ENCODE measurements at regions not wholly inside any gene's neighbourhood (a gene's known extent, or its start where the extent isn't known, plus 50 kb on each side); places are given as distances from the start of the nearest gene placed in this dataset.

- DNase-seq (ENCODE audit: low read depth), result no peak
These were observed 406.8 kb downstream of the TCERG1L start for GRCh38 chr10:130904676-130905075.

- no peak for DNase-seq (ENCODE audit: low read depth)
These were observed 406.1 kb downstream of the TCERG1L start for GRCh38 chr10:130905386-130905785.

GRCh38 chr10:130905921-130906320, 405.6 kb downstream of the TCERG1L start:
- no peak for DNase-seq (ENCODE audit: low read depth)

GRCh38 chr10:130910848-130911247, 400.7 kb downstream of the TCERG1L start:
- DNase-seq (ENCODE audit: low read depth), result no peak

- no peak for DNase-seq (ENCODE audit: low read depth)
These were observed 397.7 kb downstream of the TCERG1L start for GRCh38 chr10:130913844-130914243.

- no peak for DNase-seq (ENCODE audit: low read depth)
These were observed 397.2 kb downstream of the TCERG1L start for GRCh38 chr10:130914367-130914766.

GRCh38 chr10:130915065-130915464, 396.5 kb downstream of the TCERG1L start:
- DNase-seq (ENCODE audit: low read depth), result no peak

- DNase-seq (ENCODE audit: low read depth), result no peak
These were observed 390.1 kb downstream of the TCERG1L start for GRCh38 chr10:130921461-130921860.

GRCh38 chr10:130921911-130922440, 389.5 kb downstream of the TCERG1L start:
- no peak for DNase-seq (ENCODE audit: low read depth)

- no peak for DNase-seq (ENCODE audit: low read depth)
These were observed 387.9 kb downstream of the TCERG1L start for GRCh38 chr10:130923596-130923995.

- DNase-seq (ENCODE audit: low read depth), result no peak
These were observed 387.2 kb downstream of the TCERG1L start for GRCh38 chr10:130924138-130924819.

- DNase-seq (ENCODE audit: low read depth), result no peak
These were observed 385.1 kb downstream of the TCERG1L start for GRCh38 chr10:130926442-130926841.

- no peak for DNase-seq (ENCODE audit: low read depth)
These were observed 384.4 kb downstream of the TCERG1L start for GRCh38 chr10:130927157-130927556.

GRCh38 chr10:130928306-130928705, 383.2 kb downstream of the TCERG1L start:
- DNase-seq (ENCODE audit: low read depth), result no peak

GRCh38 chr10:130929422-130930325, 381.8 kb downstream of the TCERG1L start:
- no peak for DNase-seq (ENCODE audit: low read depth)

- DNase-seq (ENCODE audit: low read depth), result no peak
These were observed 380.7 kb downstream of the TCERG1L start for GRCh38 chr10:130930821-130931220.

- no peak for DNase-seq (ENCODE audit: low read depth)
These were observed 380.3 kb downstream of the TCERG1L start for GRCh38 chr10:130931256-130931655.

GRCh38 chr10:130932326-130933007, 379.1 kb downstream of the TCERG1L start:
- no peak for DNase-seq (ENCODE audit: low read depth)

- no peak for DNase-seq (ENCODE audit: low read depth)
These were observed 378.5 kb downstream of the TCERG1L start for GRCh38 chr10:130933008-130933390.

GRCh38 chr10:130934293-130935127, 377.0 kb downstream of the TCERG1L start:
- DNase-seq (ENCODE audit: low read depth), result no peak

- DNase-seq (ENCODE audit: low read depth), result no peak
These were observed 376.4 kb downstream of the TCERG1L start for GRCh38 chr10:130935128-130935439.
